Smooth muscle cell (in vitro differentiated cells): ENCODE measurements at regions not wholly inside any gene's neighbourhood (a gene's known extent, or its start where the extent isn't known, plus 50 kb on each side); places are given as distances from the start of the nearest gene placed in this dataset.

Experiments
- DNase-seq: peaks from one replicate; lab custom pipeline; 2025; ENCODE audit not compliant: unreplicated experiment; lab: John Stamatoyannopoulos, UW
- H2AFZ ChIP-seq: fragments of 200-600 bp; sonication (generic); 2 replicates; pipeline ENCODE4 v1.6.0; 2016; ENCODE audit warnings: antibody characterized with exemption, low read depth, mild to moderate bottlenecking
- H3F3A ChIP-seq: fragments of 200-600 bp; sonication (generic); 2 replicates; pipeline ENCODE4 v1.6.0; 2017; ENCODE audit warnings: antibody characterized with exemption, low read depth
- H3K27ac ChIP-seq: fragments of 200-600 bp; sonication (generic); 2 replicates; pipeline ENCODE4 v1.5.1; 2016; ENCODE audit warnings: low read depth, mild to moderate bottlenecking
- H3K27me3 ChIP-seq: fragments of 200-600 bp; sonication (generic); 2 replicates; pipeline ENCODE4 v1.6.1; 2016; ENCODE audit warnings: low read depth, mild to moderate bottlenecking
- H3K36me3 ChIP-seq: fragments of 200-600 bp; sonication (generic); 2 replicates; pipeline ENCODE4 v1.5.1; 2016; ENCODE audit warnings: low read depth
- H3K4me1 ChIP-seq: fragments of 200-600 bp; sonication (generic); 2 replicates; pipeline ENCODE4 v1.5.1; 2016; ENCODE audit warnings: low read depth
- H3K4me2 ChIP-seq: fragments of 200-600 bp; sonication (generic); 2 replicates; pipeline ENCODE4 v1.6.0; 2016; ENCODE audit warnings: mild to moderate bottlenecking
- H3K4me3 ChIP-seq: fragments of 200-600 bp; sonication (generic); 2 replicates; pipeline ENCODE4 v1.5.1; 2016; ENCODE audit warnings: mild to moderate bottlenecking
- H3K79me2 ChIP-seq: fragments of 200-600 bp; sonication (generic); 2 replicates; pipeline ENCODE4 v1.6.0; 2016; ENCODE audit warnings: low read depth, mild to moderate bottlenecking
- H3K9ac ChIP-seq: fragments of 200-600 bp; sonication (generic); 2 replicates; pipeline ENCODE4 v1.6.0; 2016; ENCODE audit warnings: low read depth
- H3K9me3 ChIP-seq: fragments of 200-600 bp; sonication (generic); replicated peaks from 2 replicates; pipeline ENCODE4 v1.5.1; 2016; ENCODE audit warnings: low read depth
- H4K20me1 ChIP-seq: fragments of 200-600 bp; sonication (generic); 2 replicates; pipeline ENCODE4 v1.6.0; 2016; ENCODE audit warnings: low read depth
- WGBS: methylation state at CpG from one replicate; pipeline ENCODE4 v1.1.7; 2016; ENCODE audit warnings: low lambda C conversion rate; 5-methylcytosine and 5-hydroxymethylcytosine counted together
- TF ChIP-seq, protein P1 (sequence below): fragments of 200-600 bp; sonication (generic); IDR thresholded peaks from 2 replicates; pipeline ENCODE4 v1.5.1; 2017; ENCODE audit warnings: borderline replicate concordance, mild to moderate bottlenecking, antibody characterized with exemption; ENCODE audit not compliant: insufficient read depth, poor library complexity, severe bottlenecking

DNA sequence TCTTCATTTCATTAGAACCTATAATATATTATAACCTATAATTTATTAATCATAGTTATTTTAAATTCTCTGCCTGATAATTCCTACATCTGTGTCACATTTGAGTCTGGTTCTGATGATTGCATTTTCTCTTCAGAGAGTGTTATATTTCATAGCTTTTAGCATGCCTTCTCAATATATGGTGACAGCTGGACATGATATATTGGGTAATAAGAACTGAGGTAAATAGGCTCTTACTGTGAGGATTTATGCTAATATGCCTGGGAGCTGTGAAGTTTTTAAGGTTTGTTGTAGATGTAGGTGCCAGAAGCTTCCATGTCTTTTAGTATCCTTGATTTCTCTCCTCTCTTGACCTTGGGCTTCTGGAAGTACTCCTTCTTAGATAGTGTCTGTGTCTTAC is 325.9 kb upstream of the SEMA3D start:
- H3K27me3 ChIP-seq: no peaks in the 10 kb centered on the region
- no peaks in the 10 kb centered on the region for H3K79me2 ChIP-seq
- no peak overlapping the region for H3K9ac ChIP-seq
- H3K27ac ChIP-seq: no peak overlapping the region
- no peak for DNase-seq
- H3K4me3 ChIP-seq: no peak overlapping the region
- TF ChIP-seq, protein P1, sequence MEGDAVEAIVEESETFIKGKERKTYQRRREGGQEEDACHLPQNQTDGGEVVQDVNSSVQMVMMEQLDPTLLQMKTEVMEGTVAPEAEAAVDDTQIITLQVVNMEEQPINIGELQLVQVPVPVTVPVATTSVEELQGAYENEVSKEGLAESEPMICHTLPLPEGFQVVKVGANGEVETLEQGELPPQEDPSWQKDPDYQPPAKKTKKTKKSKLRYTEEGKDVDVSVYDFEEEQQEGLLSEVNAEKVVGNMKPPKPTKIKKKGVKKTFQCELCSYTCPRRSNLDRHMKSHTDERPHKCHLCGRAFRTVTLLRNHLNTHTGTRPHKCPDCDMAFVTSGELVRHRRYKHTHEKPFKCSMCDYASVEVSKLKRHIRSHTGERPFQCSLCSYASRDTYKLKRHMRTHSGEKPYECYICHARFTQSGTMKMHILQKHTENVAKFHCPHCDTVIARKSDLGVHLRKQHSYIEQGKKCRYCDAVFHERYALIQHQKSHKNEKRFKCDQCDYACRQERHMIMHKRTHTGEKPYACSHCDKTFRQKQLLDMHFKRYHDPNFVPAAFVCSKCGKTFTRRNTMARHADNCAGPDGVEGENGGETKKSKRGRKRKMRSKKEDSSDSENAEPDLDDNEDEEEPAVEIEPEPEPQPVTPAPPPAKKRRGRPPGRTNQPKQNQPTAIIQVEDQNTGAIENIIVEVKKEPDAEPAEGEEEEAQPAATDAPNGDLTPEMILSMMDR: no peak
- no peak overlapping the region for H3K4me2 ChIP-seq
- H3F3A ChIP-seq: peaks cover 7% of the 10 kb centered on the region
- no peak overlapping the region for H2AFZ ChIP-seq
- no peaks in the 10 kb centered on the region for H4K20me1 ChIP-seq
- H3K4me1 ChIP-seq: no peaks in the 10 kb centered on the region
- no peaks in the 10 kb centered on the region for H3K9me3 ChIP-seq
- H3K36me3 ChIP-seq: no peaks in the 10 kb centered on the region

DNA sequence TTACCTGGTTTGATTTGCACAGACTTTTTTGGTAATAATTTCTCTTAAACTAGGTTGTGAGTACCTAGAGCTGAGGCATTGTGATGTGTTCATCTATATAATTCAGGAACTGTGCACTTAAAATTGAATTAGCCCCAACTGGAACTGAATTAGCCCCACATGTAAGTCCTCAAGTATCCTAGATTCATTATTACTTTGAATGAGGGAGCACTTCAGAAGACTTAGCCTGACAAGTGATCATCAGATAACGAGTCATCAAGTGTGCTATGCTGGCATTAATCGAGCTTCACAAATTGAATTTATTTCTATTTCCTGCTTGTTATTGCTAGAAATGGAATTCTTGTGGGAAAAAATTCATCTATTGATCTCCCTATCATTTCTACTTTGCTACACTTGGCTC is 323.4 kb upstream of the SEMA3D start:
- no peaks in the 10 kb centered on the region for H3K27me3 ChIP-seq
- no peak overlapping the region for H2AFZ ChIP-seq
- peaks cover 8% of the 10 kb centered on the region for H3F3A ChIP-seq
- H3K4me1 ChIP-seq: no peaks in the 10 kb centered on the region
- H3K36me3 ChIP-seq: no peaks in the 10 kb centered on the region
- H3K79me2 ChIP-seq: no peaks in the 10 kb centered on the region
- DNase-seq: no peak
- peak overlapping the region; percentile 33 for H3K4me2 ChIP-seq
- H3K9ac ChIP-seq: peak overlapping the region; percentile 14
- TF ChIP-seq, protein P1: no peak
- 93% methylated on average over 2 of the region's 2 CpGs for WGBS
- no peak overlapping the region for H3K4me3 ChIP-seq
- H4K20me1 ChIP-seq: no peaks in the 10 kb centered on the region
- H3K27ac ChIP-seq: peak overlapping the region; percentile 86
- no peaks in the 10 kb centered on the region for H3K9me3 ChIP-seq

DNA sequence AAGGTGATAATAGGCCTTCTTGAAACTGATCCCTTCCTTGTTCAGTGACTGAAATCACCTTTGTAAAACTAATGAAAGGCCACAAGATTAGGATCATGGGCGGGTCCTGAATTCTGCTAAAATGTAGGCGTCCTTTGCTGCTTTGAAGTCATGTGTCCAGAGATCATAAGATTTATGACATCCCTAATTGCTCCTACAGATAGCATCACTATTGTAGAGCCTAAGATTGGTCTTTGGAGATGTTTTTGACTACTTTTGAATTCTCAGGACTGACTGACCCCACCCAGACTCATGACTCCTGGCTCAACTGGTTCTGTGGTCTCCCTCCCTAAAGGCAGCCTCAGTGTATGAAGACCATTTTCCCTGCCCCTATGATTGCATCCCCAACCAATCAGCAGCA is 322.6 kb upstream of the SEMA3D start:
- Histone ChIP-seq H2AFZ (no peak overlapping the region), H3K4me2 (peak overlapping the region; percentile 33), H3K36me3 (no peaks in the 10 kb centered on the region), H3F3A (peaks cover 8% of the 10 kb centered on the region), H3K79me2 (no peaks in the 10 kb centered on the region), H4K20me1 (no peaks in the 10 kb centered on the region), H3K27me3 (no peaks in the 10 kb centered on the region), H3K27ac (peak overlapping the region; percentile 86), H3K4me3 (no peak overlapping the region), H3K9ac (peak overlapping the region; percentile 45), H3K4me1 (no peaks in the 10 kb centered on the region), H3K9me3 (no peaks in the 10 kb centered on the region)
- TF ChIP-seq, protein P1: no peak
- no peak for DNase-seq
- 74% methylated on average over 2 of the region's 2 CpGs for WGBS

DNA sequence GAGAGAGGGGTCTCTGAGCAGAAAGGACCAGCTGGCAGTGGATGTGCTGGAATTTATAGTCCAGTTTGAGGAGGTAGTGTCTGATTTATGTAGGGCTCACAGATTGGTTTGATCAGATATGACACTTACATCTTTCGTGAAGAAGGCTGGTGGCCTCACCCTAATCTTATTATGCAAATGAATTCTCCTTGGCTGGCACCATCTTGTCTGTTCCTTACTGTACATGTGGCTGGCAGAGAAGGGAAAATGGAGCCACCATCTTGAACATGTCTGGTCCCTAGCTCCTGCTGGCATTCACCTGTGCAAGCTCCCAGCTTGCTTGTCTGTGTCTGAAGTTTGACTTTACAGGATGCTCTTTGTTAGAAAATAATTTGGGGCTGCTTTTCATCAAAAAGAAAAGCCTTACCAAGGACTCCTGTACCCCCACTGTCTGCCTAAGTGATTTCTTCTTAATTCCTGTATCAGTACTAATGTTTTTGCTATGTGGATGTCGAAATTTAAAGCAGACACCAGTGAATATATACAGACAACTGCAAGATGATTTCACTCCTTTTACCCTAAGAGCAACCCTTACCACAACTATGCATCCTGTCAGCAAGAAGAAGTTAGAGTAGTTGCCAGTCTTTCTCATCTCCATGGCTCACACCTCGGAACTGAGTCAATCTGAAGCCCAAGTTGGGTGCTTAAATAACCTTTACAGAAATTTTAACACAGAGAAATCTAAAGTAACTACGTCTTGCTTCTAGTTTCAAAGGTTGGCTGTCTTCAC is 322.0 kb upstream of the SEMA3D start:
- H3K4me2 ChIP-seq: peak overlapping the region; percentile 33
- H3K9me3 ChIP-seq: no peaks in the 10 kb centered on the region
- TF ChIP-seq, protein P1: no peak
- H2AFZ ChIP-seq: peak overlapping the region; percentile 6
- WGBS: 17% methylated on average over 4 of the region's 4 CpGs
- H3K4me3 ChIP-seq: no peak overlapping the region
- peak overlapping the region; percentile 48 for H3K9ac ChIP-seq
- no peaks in the 10 kb centered on the region for H3K27me3 ChIP-seq
- no peaks in the 10 kb centered on the region for H3K36me3 ChIP-seq
- H3K4me1 ChIP-seq: no peaks in the 10 kb centered on the region
- no peaks in the 10 kb centered on the region for H3K79me2 ChIP-seq
- DNase-seq: no peak
- H3K27ac ChIP-seq: peak overlapping the region; percentile 86
- H3F3A ChIP-seq: peaks cover 8% of the 10 kb centered on the region
- no peaks in the 10 kb centered on the region for H4K20me1 ChIP-seq
